ENCODE measurements at regions not wholly inside any gene's neighbourhood (a gene's known extent, or its start where the extent isn't known, plus 50 kb on each side); places are given as distances from the start of the nearest gene placed in this dataset.

- TF ChIP-seq CTCF (IDR thresholded peaks at IDR 0.05) (no peak), EP300 (IDR thresholded peaks at IDR 0.05) (no peak), POLR2A (IDR thresholded peaks at IDR 0.05) (no peak), POLR2AphosphoS5 (IDR thresholded peaks at IDR 0.05) (no peak)
Observed at GRCh38 chr3:132821314-132821713, 99.1 kb upstream of the NPHP3 start.
